Caco-2 (cell line): ENCODE measurements at regions not wholly inside any gene's neighbourhood (a gene's known extent, or its start where the extent isn't known, plus 50 kb on each side); places are given as distances from the start of the nearest gene placed in this dataset.
"Not testable (repeated sequence)": the region's sequence is repeated elsewhere in the genome, so short reads cannot be mapped to it uniquely, and the experiment has no call there.

ENCODE experiments used
- BruUV-seq: library from RNA; stranded (reverse); fragments of 400-500 nt; replicated peaks from 2 replicates; lab custom pipeline; 2021; lab: Mats Ljungman, UMichigan
- CTCF ChIA-PET: fragments of 300-600 bp; sonication (Branson Sonifier 250); formaldehyde crosslinking; loops from one replicate; lab custom pipeline; 2022; ENCODE audit warnings: antibody characterized with exemption; lab: Charles Lee
- POLR2A ChIA-PET: fragments of 300-600 bp; sonication (Branson Sonifier 250); formaldehyde crosslinking; loops from one replicate; lab custom pipeline; 2022; ENCODE audit warnings: antibody characterized with exemption; lab: Charles Lee
- DNase-seq, 2 experiments: peaks; one replicate each; pipeline versions ENCODE4 v3.0.0 to v3.0.0-alpha.2; 2020 to 2022
- H3K27me3 ChIP-seq: replicated peaks from 2 replicates; pipeline ENCODE4 v1.6.0; 2011; ENCODE audit warnings: low read length; ENCODE audit not compliant: control insufficient read depth, insufficient read depth
- H3K36me3 ChIP-seq: 2 replicates; pipeline ENCODE4 v1.5.1; 2011; ENCODE audit warnings: low read length; ENCODE audit not compliant: control insufficient read depth, insufficient read depth
- H3K4me1 ChIP-seq: fragments of 250-450 bp; sonication (Bioruptor Pico); 2 replicates; pipeline ENCODE4 v1.5.1; 2020; ENCODE audit warnings: mild to moderate bottlenecking
- H3K4me3 ChIP-seq: 2 replicates; pipeline ENCODE4 v1.5.1; 2011; ENCODE audit warnings: low read depth, mild to moderate bottlenecking, control low read depth, low read length
- H3K9me3 ChIP-seq: fragments of 250-450 bp; sonication (Bioruptor Pico); 2 replicates; pipeline ENCODE4 v1.5.1; 2020; ENCODE audit warnings: mild to moderate bottlenecking, moderate library complexity
- H3K27ac Mint-ChIP-seq: one replicate; pipeline ENCODE4 v1.8.0; 2022; ENCODE audit warnings: mixed read lengths; ENCODE audit not compliant: unreplicated experiment
- H3K27me3 Mint-ChIP-seq: one replicate; pipeline ENCODE4 v1.8.0; 2022; ENCODE audit warnings: mixed read lengths; ENCODE audit not compliant: insufficient read depth, unreplicated experiment
- H3K36me3 Mint-ChIP-seq: one replicate; pipeline ENCODE4 v1.8.0; 2022; ENCODE audit warnings: mild to moderate bottlenecking, mixed read lengths; ENCODE audit not compliant: insufficient read depth, unreplicated experiment
- H3K4me1 Mint-ChIP-seq: one replicate; pipeline ENCODE4 v1.8.0; 2022; ENCODE audit warnings: low read depth, mixed read lengths; ENCODE audit not compliant: unreplicated experiment
- H3K4me3 Mint-ChIP-seq: one replicate; pipeline ENCODE4 v1.8.0; 2022; ENCODE audit warnings: mild to moderate bottlenecking, moderate library complexity, mixed read lengths; ENCODE audit not compliant: unreplicated experiment
- H3K9me3 Mint-ChIP-seq: one replicate; pipeline ENCODE4 v1.8.0; 2022; ENCODE audit warnings: mixed read lengths; ENCODE audit not compliant: unreplicated experiment
- intact Hi-C: fragments of 100-400 bp; cut with micrococcal nuclease; formaldehyde crosslinking; loops from one replicate; pipeline ENCODE4 v1.10.0; 2022; ENCODE audit not compliant: unreplicated experiment
- TF ChIP-seq, protein P1 (sequence below), 2 experiments: fragments of 200-600 bp in 1 of 2; IDR thresholded peaks; 1 replicate in 1 of 2; 2 replicates in 1 of 2; pipeline versions ENCODE4 v1.5.1 to v1.8.0; 2011 to 2022; ENCODE audit warnings: antibody characterized with exemption in 1 of 2, control low read depth in 1 of 2, inconsistent platforms in 1 of 2, low read depth in 1 of 2, low read length in 1 of 2, mild to moderate bottlenecking in 1 of 2, moderate library complexity in 1 of 2; ENCODE audit not compliant: insufficient read depth in 1 of 2, severe bottlenecking in 1 of 2, unreplicated experiment in 1 of 2

DNA sequence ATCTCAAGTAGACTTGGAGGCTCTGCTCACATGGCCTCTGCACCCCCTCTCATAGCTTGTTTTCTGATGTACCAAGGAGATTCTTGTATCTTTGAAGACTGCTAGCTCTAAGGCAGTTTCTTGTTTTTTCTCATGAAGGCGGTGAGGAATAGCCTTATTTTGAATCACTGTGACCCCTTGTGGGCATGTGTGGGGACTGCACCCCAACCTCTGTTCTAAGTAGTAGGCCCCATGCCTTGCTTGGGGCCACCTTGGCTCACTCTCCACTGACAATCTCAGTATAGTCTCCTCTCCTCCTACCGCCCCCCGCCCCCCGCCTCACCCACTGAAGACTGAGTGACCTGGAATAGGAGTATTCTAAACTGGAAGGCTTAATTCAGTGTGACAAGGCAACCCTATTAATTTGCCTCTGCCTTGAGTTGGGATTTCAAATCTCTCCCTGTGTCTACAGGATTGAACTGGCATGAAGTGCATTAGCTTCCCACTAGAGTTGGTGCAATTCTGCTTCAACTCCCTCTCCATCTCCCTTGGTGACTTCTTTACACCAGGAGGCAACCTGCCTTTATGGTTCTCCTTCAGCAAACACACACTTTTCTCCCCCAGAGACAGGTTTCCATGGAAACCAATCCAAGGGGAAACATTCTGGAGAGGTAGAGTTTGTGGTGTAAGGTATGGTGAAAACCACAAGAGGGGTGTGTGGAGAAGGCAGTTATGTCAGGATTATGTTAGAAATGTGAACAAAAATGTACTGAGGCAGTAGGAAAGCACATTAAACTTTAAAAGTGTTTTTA, 75.4 kb upstream of the ECI2 start:
- peak; percentile 51 to 61 for DNase-seq

DNA sequence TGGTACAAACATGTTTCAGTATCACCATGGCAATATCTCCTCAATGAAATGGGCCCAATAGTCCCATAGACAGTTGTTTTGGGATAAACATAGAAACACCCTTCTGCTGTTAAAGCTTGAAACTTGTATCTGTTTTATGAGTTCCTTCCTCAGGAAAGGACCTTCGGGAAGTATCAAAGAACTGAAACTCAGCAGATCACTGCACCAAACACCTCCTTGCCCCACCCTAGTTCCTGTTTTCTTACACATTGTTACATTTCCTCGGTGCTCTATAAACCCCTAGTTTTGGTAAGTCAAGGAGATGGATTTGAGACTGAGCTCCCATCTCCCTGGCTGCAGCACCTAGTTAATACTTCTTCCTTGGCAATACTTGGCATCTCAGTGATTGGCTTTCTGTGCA, 73.8 kb upstream of the ECI2 start:
- no peaks in the 10 kb centered on the region for H3K36me3 ChIP-seq
- TF ChIP-seq, protein P1, sequence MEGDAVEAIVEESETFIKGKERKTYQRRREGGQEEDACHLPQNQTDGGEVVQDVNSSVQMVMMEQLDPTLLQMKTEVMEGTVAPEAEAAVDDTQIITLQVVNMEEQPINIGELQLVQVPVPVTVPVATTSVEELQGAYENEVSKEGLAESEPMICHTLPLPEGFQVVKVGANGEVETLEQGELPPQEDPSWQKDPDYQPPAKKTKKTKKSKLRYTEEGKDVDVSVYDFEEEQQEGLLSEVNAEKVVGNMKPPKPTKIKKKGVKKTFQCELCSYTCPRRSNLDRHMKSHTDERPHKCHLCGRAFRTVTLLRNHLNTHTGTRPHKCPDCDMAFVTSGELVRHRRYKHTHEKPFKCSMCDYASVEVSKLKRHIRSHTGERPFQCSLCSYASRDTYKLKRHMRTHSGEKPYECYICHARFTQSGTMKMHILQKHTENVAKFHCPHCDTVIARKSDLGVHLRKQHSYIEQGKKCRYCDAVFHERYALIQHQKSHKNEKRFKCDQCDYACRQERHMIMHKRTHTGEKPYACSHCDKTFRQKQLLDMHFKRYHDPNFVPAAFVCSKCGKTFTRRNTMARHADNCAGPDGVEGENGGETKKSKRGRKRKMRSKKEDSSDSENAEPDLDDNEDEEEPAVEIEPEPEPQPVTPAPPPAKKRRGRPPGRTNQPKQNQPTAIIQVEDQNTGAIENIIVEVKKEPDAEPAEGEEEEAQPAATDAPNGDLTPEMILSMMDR (IDR thresholded peaks at IDR 0.05; ENCODE audit: insufficient read depth in 1 of 2, low read depth in 1 of 2, low read length in 1 of 2, severe bottlenecking in 1 of 2, unreplicated experiment in 1 of 2), result no peak
- intact Hi-C loops, result no loop called here
- H3K4me1 Mint-ChIP-seq, result no peaks in the 10 kb centered on the region
- no peak overlapping the region for H3K27ac Mint-ChIP-seq
- BruUV-seq, result no TSS peak
- no peak overlapping the region for H3K4me3 Mint-ChIP-seq
- H3K36me3 Mint-ChIP-seq, result no peaks in the 10 kb centered on the region
- ChIA-PET CTCF (no interaction called here), POLR2A (interaction anchor here (0.8 kb wide), 1 partner anchor 822 kb away, joined by 4 read pairs; no protein-coding TSS in a partner anchor)
- no peaks in the 10 kb centered on the region for H3K27me3 ChIP-seq
- no peaks in the 10 kb centered on the region for H3K4me1 ChIP-seq
- H3K4me3 ChIP-seq, result no peak overlapping the region
- peaks cover 26% of the 10 kb centered on the region for H3K9me3 Mint-ChIP-seq
- DNase-seq, result no peak
- peaks cover 9% of the 10 kb centered on the region for H3K9me3 ChIP-seq
- H3K27me3 Mint-ChIP-seq, result peaks cover 8% of the 10 kb centered on the region

More for the DNA sequence above, 75.4 kb upstream of the ECI2 start:
- BruUV-seq, result no TSS peak
- intact Hi-C loops, result loop anchor here (1.0 kb wide), 2 partner anchors 49 to 156 kb away; no protein-coding TSS in a partner anchor
- TF ChIP-seq, protein P1 (IDR thresholded peaks at IDR 0.05; ENCODE audit: insufficient read depth in 1 of 2, low read depth in 1 of 2, low read length in 1 of 2, severe bottlenecking in 1 of 2, unreplicated experiment in 1 of 2), result peak; percentile 55 to 68
- CTCF ChIA-PET, result interaction anchor here (0.6 to 0.7 kb wide), 4 partner anchors 13 to 75 kb away, joined by 3 to 4 read pairs (median 3); no protein-coding TSS in a partner anchor
- Histone ChIP-seq H3K27me3 (no peaks in the 10 kb centered on the region), H3K4me3 (no peak overlapping the region), H3K4me1 (no peaks in the 10 kb centered on the region), H3K36me3 (no peaks in the 10 kb centered on the region), H3K9me3 (peaks cover 13% of the 10 kb centered on the region)
- Mint-ChIP-seq H3K9me3 (peaks cover 30% of the 10 kb centered on the region), H3K4me1 (no peaks in the 10 kb centered on the region), H3K36me3 (no peaks in the 10 kb centered on the region), H3K27me3 (peaks cover 2% of the 10 kb centered on the region), H3K27ac (no peak overlapping the region), H3K4me3 (no peak overlapping the region)
- POLR2A ChIA-PET, result no interaction called here

DNA sequence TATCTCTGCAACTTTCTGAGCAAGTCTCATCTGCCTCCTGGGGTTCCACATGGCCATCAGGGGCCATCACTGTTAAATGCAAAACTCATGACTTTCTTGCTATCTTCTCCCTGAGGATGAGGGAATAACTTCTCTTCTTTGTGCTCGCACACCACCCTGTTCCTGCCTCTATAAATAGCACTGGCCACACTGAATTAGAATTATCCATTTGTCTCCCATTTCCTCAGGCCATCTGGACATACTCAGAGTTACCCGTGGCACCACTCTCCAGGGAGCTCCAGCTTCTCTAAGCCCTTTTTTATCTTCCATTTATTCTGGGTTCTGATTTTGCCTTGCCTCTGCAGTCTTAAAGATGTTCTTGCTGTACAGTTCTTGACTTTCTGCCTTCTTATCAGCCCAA, 72.8 kb upstream of the ECI2 start:
- Histone ChIP-seq H3K36me3 (no peaks in the 10 kb centered on the region), H3K4me3 (no peak overlapping the region), H3K4me1 (no peaks in the 10 kb centered on the region), H3K9me3 (no peaks in the 10 kb centered on the region), H3K27me3 (no peaks in the 10 kb centered on the region)
- no TSS peak for BruUV-seq
- ChIA-PET POLR2A (no interaction called here), CTCF (no interaction called here)
- Mint-ChIP-seq H3K27me3 (peaks cover 8% of the 10 kb centered on the region), H3K4me3 (no peak overlapping the region), H3K4me1 (no peaks in the 10 kb centered on the region), H3K36me3 (no peaks in the 10 kb centered on the region), H3K27ac (no peak overlapping the region), H3K9me3 (peaks cover 24% of the 10 kb centered on the region)
- TF ChIP-seq, protein P1 (IDR thresholded peaks at IDR 0.05; ENCODE audit: insufficient read depth in 1 of 2, low read depth in 1 of 2, low read length in 1 of 2, severe bottlenecking in 1 of 2, unreplicated experiment in 1 of 2), result no peak
- DNase-seq, result no peak
- intact Hi-C loops, result no loop called here

- intact Hi-C loops, H3K27ac Mint-ChIP-seq, BruUV-seq, H3K4me1 ChIP-seq, H3K36me3 Mint-ChIP-seq, POLR2A ChIA-PET, DNase-seq, H3K9me3 ChIP-seq, CTCF ChIA-PET, H3K4me3 ChIP-seq, H3K4me3 Mint-ChIP-seq, H3K27me3 ChIP-seq, H3K36me3 ChIP-seq, H3K4me1 Mint-ChIP-seq: not testable (repeated sequence)
- Mint-ChIP-seq H3K27me3 (peaks cover 14% of the 10 kb centered on the region), H3K9me3 (peaks cover 32% of the 10 kb centered on the region)
Measured at GRCh38 chr6:4203642-4204417, 68.5 kb upstream of the ECI2 start.
